ENCODE measurements at regions not wholly inside any gene's neighbourhood (a gene's known extent, or its start where the extent isn't known, plus 50 kb on each side); places are given as distances from the start of the nearest gene placed in this dataset.

DNA sequence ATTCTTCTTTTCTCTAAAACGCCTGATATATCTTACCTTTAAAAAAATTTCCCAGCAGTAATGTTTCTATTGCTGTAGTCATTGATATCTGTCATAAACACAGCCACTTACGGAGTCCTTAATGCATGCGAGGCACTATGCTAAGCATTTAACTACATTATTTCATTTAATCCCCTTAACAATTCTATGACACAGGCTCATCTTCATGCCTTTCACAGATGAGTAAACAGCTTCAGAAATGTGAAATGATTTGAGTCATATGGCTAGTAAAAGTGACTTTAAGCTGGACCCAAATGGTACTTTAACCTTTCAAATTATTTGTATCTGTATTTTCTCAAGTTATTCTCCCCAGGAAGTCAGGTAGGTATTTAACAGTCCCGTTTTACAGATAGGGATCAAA lies 125.1 kb upstream of the FGGY start:
- DNase-seq (ENCODE audit: low read depth in 2 of 2), result no peak

DNA sequence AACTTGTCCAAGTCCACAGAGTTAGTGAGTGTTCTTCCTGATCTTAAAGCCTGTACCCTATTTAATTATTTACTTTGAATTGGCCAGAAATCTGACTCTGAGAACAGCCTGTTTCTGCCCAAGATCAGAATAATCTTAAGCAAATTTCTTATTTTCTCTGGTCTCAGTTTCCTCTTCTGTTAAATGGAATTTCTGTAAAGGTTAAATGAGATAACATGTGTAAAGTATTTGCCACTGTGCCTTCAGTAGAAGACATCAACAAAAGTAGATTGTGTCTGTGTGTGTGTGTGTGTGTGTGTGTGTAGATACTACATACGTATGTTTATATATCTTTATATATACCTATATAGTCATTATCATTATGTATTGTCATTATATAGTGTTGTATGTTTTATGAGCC lies 124.2 kb upstream of the FGGY start:
- DNase-seq (ENCODE audit: low read depth in 2 of 2), result no peak

GRCh38 chr1:59173721-59174120 lies 123.2 kb upstream of the FGGY start:
- no peak for DNase-seq (ENCODE audit: low read depth in 2 of 2)

DNA sequence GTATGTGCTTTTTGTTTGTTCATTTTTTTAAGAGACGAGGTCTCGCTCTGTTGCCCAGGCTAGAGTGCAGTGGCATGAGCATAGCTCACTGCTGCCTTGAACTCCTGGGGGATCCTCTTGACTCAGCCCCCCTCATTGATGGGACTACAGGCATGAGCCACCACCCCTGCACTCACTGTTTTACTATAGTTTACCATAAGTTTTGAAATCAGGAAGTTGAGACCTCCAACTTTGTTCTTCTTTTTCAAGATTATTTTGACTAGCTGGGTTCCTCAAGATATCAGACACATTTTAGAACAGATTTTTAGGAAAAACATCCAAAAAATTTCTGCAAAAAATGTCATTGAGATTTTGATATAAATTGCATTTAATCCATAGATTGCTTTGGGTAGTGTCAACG lies 120.4 kb upstream of the FGGY start:
- DNase-seq (ENCODE audit: low read depth in 2 of 2), result no peak

DNA sequence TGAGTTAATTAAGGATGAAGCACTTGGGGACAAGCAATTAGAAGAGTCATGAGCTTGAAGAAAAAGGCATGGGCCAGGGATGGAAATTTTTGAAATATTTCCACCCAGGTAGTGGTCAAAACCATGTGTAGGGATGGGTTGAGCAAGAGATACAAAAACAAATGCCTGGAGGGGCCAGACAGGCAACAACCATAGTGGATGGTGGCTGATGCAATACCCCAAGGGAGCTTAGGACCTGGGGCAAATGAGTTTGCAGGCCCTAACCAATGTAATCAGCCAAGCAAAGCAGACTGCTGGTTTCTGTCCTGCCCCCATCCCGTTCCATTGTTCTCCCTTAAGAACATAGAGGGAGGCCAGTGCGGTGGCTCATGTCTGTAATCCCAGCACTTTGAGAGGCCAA lies 119.1 kb upstream of the FGGY start:
- DNase-seq (ENCODE audit: low read depth in 2 of 2), result no peak

DNA sequence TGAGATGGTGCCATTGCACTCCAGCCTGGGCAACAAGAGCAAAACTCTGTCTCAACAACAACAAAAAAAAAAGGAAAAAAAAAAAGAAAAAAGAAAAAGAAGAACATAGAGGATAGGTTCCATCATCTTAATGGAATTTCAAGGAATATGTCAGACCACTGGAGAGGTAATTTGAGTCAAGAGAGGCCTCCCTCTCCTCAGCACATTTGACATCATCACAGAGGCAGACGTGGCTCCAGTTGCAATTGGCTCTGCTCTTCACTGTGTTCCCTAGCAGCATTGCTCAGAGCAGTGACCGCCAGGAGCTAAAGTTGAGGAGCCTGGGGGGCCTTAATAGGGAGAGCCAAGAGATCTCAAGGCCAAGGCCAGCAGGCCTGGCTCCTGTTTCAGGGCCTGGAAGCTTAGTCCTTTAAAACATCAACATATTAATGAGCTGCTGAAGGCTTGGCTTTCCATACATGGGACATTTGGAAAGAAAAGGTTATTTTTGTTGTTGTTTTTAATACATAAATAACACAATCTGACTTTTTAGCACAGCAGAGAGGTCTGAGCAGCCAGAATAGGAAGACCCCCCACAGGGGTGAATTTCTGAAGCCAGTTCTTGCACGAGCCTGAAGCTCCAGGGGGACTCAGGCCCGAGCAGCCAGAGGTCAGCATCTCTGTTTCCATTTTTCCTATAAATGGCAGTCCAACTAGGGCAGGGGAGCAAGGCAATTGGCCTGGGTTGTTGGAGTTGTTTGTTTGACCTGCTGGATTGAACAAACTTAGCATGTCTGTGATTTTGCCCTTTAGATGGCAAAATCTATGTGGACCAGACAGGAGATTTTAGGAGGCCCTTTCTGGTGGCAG lies 118.3 kb upstream of the FGGY start:
- DNase-seq (ENCODE audit: low read depth in 2 of 2), result no peak

GRCh38 chr1:59179673-59180072 lies 117.2 kb upstream of the FGGY start:
- no peak for DNase-seq (ENCODE audit: low read depth in 2 of 2)

- no peak for DNase-seq (ENCODE audit: low read depth in 2 of 2)
Measured at GRCh38 chr1:59180735-59181134, 116.2 kb upstream of the FGGY start.

GRCh38 chr1:59183749-59184317 lies 113.1 kb upstream of the FGGY start:
- DNase-seq (ENCODE audit: low read depth in 2 of 2), result no peak

- DNase-seq (ENCODE audit: low read depth in 2 of 2), result no peak
Measured at GRCh38 chr1:59184365-59184905, 112.5 kb upstream of the FGGY start.

GRCh38 chr1:59185163-59185860 lies 111.6 kb upstream of the FGGY start:
- no peak for DNase-seq (ENCODE audit: low read depth in 2 of 2)

DNA sequence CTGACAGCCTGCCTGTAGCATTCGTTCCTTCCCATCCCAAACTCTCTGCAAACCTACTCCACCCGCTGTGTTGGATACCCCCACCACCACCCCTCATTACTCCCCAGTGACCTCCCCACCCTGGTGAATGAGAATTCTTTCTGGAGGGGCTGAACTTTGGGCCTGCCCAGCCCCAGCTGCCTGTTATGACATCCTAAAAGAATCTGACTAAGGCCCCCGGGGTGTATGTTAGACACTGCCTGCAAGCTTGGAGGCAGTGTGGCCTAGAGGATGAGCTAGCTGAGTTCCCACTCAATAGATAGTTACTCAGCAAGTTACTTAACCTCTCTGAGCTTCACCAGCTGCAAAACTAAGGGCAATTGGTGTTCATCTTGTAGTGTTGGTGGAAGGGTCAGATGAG lies 110.2 kb upstream of the FGGY start:
- no peak for DNase-seq (ENCODE audit: low read depth in 2 of 2)

DNA sequence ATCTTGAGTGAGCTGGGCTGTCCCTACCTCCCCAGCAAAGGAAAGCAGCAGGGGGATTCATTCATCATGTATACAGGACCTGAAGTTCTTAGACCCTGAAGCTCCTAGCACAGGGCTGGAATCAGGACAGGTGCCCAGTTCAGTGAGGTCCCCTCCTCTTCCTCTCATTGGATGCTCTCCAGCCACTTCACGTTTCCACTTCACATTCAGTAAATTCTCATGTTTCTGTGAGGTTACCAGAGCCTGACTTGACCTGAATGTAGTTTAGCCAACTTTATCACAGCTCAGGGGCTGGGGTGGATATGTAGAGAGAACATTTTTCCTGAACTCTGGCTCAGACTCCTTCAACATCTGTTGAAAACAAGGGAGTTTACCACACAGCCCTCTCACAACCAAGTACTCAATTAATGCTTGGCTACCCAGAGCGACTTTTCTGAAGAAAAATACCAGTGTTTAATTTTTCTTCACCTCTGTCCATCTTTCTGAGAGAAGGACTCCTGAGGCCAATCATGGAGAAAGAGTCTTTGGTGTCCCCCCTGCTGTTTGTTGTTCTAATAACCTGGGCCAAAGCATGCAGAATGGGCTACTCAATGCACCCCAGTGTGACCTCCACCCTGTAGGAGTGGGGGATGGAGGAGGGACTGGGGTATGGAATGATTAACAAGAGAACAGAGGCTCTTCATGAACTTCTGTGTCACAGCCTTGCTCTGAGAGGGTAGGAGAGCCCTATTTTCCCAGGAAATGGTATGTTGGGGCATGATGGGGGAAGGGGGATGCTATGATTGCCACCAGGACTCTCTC lies 108.3 kb upstream of the FGGY start:
- no peak for DNase-seq (ENCODE audit: low read depth in 2 of 2)

GRCh38 chr1:59193443-59194093 lies 103.3 kb upstream of the FGGY start:
- DNase-seq (ENCODE audit: low read depth in 2 of 2), result no peak

DNA sequence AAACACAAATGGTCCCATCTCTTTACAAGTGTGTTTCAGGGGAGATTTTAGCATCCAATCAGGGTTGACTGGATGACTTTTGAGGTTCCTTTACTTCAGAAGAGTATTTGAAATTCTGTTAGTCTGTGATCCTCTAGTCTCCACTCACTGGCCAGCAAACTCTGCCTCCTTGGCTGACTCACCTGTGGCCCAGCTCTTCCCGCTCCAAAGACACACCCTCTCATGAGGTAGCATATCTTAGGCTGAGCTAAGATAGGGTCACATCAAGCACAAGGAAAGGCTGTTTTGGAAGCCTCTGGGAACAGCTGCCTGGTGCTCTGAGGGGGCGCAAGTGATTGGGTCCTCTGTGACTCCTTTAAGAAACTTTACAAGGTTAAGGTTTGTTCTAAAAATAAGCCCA lies 102.3 kb upstream of the FGGY start:
- no peak for DNase-seq (ENCODE audit: low read depth in 2 of 2)

- DNase-seq (ENCODE audit: low read depth in 2 of 2), result no peak
Measured at GRCh38 chr1:59195151-59195550, 101.7 kb upstream of the FGGY start.

GRCh38 chr1:59198564-59198963 lies 98.3 kb upstream of the FGGY start:
- DNase-seq (ENCODE audit: low read depth in 2 of 2), result no peak

DNA sequence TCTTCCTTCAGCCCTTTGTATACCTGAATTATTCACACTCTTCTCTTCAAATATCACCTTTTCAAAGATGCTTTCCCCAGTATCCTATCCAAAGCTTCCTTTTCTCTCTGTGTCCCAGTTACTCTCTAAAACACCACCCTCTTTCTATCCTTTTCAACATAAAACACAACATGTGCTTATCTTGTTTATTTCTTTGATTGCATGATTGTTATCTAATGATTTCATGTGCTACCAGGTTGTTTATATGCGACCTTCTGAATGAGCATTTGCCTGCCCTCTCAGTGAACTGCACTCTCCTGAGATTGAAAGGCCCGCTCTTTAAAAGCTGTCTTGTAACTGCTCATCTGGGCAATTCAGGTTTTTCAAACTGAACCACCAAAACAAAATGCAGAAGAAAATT lies 97.7 kb upstream of the FGGY start:
- no peak for DNase-seq (ENCODE audit: low read depth in 2 of 2)

DNA sequence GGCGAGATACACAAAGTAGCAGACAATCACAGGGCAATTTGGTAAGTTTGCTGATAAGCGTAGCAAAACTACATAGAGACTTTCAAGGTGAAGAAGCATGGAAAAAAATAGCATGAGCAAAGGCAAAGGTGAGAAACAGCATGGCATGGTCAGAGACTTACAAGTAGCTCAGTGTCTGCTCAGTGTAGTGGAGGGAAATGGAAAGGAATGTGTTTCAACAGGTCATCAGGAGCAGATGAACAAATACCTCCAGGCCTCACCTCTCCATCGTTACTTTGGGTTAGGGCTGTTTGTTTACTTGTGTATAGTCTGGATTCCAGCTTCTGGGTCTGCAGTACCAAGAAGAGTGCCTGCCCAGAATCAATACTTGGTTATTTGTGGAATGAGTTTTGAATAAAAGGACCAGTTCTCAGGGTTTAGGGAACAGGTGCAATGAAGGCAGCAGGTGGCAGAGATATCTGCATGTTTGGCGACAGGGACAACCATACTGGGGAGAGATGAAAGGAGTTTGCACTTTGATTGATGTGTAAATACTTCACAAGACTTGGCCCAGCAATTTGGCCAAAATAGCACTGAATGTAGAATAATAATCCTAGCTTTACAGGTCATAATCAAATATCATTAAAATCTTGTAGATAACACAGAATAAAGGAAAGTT lies 97.0 kb upstream of the FGGY start:
- DNase-seq (ENCODE audit: low read depth in 2 of 2), result no peak

GRCh38 chr1:59201341-59201740 lies 95.6 kb upstream of the FGGY start:
- no peak for DNase-seq (ENCODE audit: low read depth in 2 of 2)

- no peak for DNase-seq (ENCODE audit: low read depth in 2 of 2)
Measured at GRCh38 chr1:59202455-59202854, 94.4 kb upstream of the FGGY start.
